Tibial artery (tissue), 4 donors: ENCODE measurements at regions not wholly inside any gene's neighbourhood (a gene's known extent, or its start where the extent isn't known, plus 50 kb on each side); places are given as distances from the start of the nearest gene placed in this dataset.

Experiments
- DNase-seq, 2 donors: peaks; one replicate each; pipeline ENCODE4 v3.0.0-alpha.2; 2019
- H3K27ac ChIP-seq, 2 donors: fragments of 200-600 bp; sonication (generic) in 1 of 2; 1 replicate in 1 of 2; 2 replicates in 1 of 2; pipeline ENCODE4 v1.5.1; 2018 to 2019; ENCODE audit warnings: mild to moderate bottlenecking in 1 of 2
- H3K27me3 ChIP-seq, 2 donors: fragments of 200-600 bp; sonication (generic) in 1 of 2; one replicate each; pipeline versions ENCODE4 v1.5.1 to v1.6.0; 2016 to 2019
- H3K36me3 ChIP-seq, 3 donors: fragments of 200-600 bp; sonication (generic) in 2 of 3; one replicate each; pipeline ENCODE4 v1.5.1; 2016 to 2019; ENCODE audit warnings: mild to moderate bottlenecking in 2 of 3
- H3K4me1 ChIP-seq, 4 donors: fragments of 200-600 bp; sonication (generic) in 2 of 4; 1 replicate in 3 of 4; 2 replicates in 1 of 4; pipeline ENCODE4 v1.5.1; 2016 to 2019
- H3K4me3 ChIP-seq, 2 donors: fragments of 200-600 bp; sonication (generic) in 1 of 2; 1 replicate in 1 of 2; 2 replicates in 1 of 2; pipeline ENCODE4 v1.5.1; 2018 to 2019; ENCODE audit warnings: mild to moderate bottlenecking in 2 of 2
- H3K9me3 ChIP-seq, 3 donors: fragments of 200-600 bp; sonication (generic) in 1 of 3; one replicate each; pipeline ENCODE4 v1.5.1; 2016 to 2019
- intact Hi-C: fragments of 100-400 bp; cut with DNase I; formaldehyde crosslinking; loops from one replicate; pipeline ENCODE4 v1.15.0; 2023; ENCODE audit warnings: low total_unique reads
- TF ChIP-seq, protein P1 (sequence below), 2 experiments: fragments of 200-600 bp in 1 of 2; fragments of 450-650 bp in 1 of 2; IDR thresholded peaks; one replicate each; pipeline ENCODE4 v1.5.1; 2017 to 2019; ENCODE audit warnings: antibody characterized with exemption in 2 of 2, mild to moderate bottlenecking in 1 of 2, moderate library complexity in 1 of 2

DNA sequence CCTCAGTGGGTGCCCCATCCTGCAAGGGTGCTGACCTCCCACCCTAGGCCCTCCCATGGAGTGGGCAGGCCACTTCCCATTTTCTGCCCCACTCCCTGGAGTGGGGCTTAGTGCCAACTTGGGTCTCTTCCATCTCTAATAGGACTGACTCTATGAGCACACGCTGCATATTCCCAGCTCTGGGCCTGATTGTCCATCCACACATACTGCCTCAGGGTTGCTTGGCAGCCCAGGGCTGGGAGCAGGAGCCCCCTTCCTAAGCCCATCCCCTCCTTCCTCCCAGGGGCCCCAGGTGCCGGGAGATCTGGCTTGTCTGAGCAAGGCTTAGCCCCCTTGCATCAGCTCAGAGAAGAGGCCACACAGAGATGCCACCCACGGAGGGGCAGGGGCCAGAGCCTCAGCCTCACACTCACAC lies 55.1 kb downstream of the PJA1 start:
- Histone ChIP-seq H3K27me3 (no peaks in the 10 kb centered on the region), H3K9me3 (no peaks in the 10 kb centered on the region), H3K36me3 (no peaks in the 10 kb centered on the region), H3K4me3 (no peak overlapping the region), H3K4me1 (no peaks in the 10 kb centered on the region), H3K27ac (no peak overlapping the region)
- no peak for DNase-seq
- intact Hi-C loops: no loop called here
- TF ChIP-seq, protein P1, sequence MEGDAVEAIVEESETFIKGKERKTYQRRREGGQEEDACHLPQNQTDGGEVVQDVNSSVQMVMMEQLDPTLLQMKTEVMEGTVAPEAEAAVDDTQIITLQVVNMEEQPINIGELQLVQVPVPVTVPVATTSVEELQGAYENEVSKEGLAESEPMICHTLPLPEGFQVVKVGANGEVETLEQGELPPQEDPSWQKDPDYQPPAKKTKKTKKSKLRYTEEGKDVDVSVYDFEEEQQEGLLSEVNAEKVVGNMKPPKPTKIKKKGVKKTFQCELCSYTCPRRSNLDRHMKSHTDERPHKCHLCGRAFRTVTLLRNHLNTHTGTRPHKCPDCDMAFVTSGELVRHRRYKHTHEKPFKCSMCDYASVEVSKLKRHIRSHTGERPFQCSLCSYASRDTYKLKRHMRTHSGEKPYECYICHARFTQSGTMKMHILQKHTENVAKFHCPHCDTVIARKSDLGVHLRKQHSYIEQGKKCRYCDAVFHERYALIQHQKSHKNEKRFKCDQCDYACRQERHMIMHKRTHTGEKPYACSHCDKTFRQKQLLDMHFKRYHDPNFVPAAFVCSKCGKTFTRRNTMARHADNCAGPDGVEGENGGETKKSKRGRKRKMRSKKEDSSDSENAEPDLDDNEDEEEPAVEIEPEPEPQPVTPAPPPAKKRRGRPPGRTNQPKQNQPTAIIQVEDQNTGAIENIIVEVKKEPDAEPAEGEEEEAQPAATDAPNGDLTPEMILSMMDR (IDR thresholded peaks at IDR 0.05): no peak

DNA sequence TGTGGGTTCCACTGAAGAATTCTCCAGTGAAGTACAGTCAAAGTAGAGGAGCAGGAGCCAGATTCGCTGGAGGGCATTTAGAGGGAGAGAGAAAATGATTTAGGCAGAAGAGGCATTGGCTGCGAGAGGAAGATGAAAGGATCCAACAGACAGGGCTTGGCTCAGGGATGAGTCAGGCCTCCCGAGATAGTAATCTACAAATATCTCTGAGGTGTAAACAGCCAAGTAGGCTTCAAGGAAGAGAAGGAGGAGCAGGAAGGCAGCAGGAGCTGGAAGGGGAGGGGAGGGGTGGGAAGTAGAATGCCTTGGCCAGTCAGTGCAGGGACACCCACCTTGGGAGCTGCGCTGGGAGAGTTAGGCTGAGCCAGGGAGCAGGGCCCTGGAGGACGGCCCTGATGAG lies 55.5 kb downstream of the PJA1 start:
- intact Hi-C loops: no loop called here
- H3K4me1 ChIP-seq: no peaks in the 10 kb centered on the region
- no peak overlapping the region for H3K4me3 ChIP-seq
- no peak for DNase-seq
- H3K27ac ChIP-seq: no peak overlapping the region
- no peaks in the 10 kb centered on the region for H3K36me3 ChIP-seq
- H3K9me3 ChIP-seq: no peaks in the 10 kb centered on the region
- TF ChIP-seq, protein P1 (IDR thresholded peaks at IDR 0.05): no peak
- H3K27me3 ChIP-seq: no peaks in the 10 kb centered on the region

DNA sequence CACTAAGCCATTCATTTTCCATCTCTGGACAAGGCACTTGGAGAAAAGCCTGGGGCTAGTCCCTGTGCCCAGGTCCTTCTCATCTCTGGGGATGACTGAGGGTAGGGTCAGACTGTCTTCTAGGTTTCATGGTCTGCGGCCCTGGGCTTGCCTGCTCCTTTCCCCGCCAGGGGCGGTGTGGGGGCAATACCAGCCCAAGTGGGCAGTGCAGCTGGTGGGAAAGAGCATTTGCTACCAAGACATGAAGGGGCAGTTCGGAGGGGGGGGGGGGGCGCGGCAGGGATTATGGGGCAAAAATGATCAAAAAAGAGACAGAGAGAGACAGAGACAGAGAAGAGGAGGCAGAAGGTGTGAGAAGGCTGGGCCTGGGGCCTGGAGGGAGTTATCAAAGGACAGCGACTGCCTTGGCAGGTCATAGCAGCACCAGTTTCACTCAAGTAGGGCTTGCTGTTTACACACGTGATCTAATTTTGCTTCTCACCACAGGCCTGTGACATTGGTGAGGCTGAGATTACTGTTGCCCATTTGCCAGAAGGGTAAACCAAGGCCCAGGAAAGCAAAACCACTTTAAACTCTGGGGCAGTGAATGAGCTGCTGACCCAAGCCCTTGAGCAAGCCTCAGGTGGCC lies 56.1 kb downstream of the PJA1 start:
- TF ChIP-seq, protein P1 (IDR thresholded peaks at IDR 0.05): no peak
- intact Hi-C loops: no loop called here
- no peak overlapping the region for H3K27ac ChIP-seq

DNA sequence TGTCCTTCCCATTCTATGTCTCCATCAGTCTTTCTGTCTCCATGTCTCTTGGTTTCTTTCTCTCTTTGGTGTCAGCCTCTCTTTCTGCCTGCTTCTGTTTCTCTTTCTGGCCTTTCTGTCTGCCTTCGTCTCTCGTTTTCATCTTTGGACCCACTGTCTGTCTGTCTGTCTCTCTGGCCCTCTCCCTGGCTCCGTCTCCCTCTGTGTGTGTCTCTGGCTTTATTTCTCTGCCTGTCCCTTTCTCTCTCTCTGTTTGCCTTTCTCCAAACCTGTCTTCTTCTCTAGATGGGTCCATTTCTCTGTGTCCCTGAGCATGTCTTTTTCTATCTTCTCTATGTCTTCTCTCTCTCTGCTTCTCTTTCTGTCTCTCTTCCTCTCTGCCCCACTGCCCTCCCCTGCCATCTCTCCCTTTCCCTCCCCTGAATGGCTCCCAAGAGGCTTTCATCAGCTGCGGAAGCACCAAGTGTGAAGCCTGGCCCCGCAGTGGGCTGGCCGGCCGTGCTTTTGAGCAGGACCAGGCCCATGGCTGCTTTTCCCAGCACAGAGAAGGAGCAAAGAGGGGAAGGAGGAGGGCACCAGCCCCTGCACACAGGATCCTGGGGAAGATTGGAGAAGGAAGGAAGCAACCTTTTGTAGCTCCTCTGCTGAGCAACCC lies 57.4 kb downstream of the PJA1 start:
- Histone ChIP-seq H3K27ac (no peak overlapping the region), H3K27me3 (no peaks in the 10 kb centered on the region), H3K4me1 (no peaks in the 10 kb centered on the region), H3K4me3 (no peak overlapping the region), H3K9me3 (no peaks in the 10 kb centered on the region), H3K36me3 (no peaks in the 10 kb centered on the region)
- TF ChIP-seq, protein P1 (IDR thresholded peaks at IDR 0.05): no peak
- no peak for DNase-seq
- intact Hi-C loops: no loop called here

More for the DNA sequence above, 56.1 kb downstream of the PJA1 start:
- DNase-seq: no peak
- H3K36me3 ChIP-seq: no peaks in the 10 kb centered on the region
- no peak overlapping the region for H3K4me3 ChIP-seq
- H3K9me3 ChIP-seq: no peaks in the 10 kb centered on the region
- H3K27me3 ChIP-seq: no peaks in the 10 kb centered on the region
- H3K4me1 ChIP-seq: no peaks in the 10 kb centered on the region

DNA sequence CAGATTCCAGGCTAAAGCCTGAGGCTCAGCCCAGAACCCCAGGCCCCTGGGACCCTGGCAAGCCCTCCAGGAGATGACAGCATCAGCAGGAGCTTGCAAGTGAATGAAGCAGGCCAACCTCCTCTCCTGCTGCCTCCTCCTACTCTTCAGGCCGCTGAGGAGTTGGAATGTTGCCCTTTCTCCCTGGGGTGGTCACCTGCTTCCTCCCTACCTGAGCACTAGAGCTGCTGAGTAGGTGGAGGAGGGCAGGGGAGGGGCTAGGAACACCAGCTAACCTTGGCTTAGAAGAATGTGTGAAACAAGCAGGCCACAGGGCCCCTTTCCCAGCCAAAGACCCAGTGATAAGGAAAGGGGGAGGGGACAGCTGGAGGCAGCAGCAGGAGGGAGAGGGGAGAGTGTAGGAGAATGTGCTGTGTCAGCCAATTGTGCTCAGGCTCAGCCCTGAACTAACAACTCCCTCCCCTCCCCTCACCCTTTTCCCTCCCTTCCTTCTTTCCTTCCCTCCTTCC lies 58.0 kb downstream of the PJA1 start:
- intact Hi-C loops: no loop called here
- Histone ChIP-seq H3K27me3 (no peaks in the 10 kb centered on the region), H3K9me3 (no peaks in the 10 kb centered on the region), H3K4me3 (no peak overlapping the region), H3K27ac (no peak overlapping the region), H3K36me3 (no peaks in the 10 kb centered on the region), H3K4me1 (no peaks in the 10 kb centered on the region)
- TF ChIP-seq, protein P1 (IDR thresholded peaks at IDR 0.05): no peak
- no peak for DNase-seq
